ENCODE measurements at regions not wholly inside any gene's neighbourhood (a gene's known extent, or its start where the extent isn't known, plus 50 kb on each side); places are given as distances from the start of the nearest gene placed in this dataset.

DNA sequence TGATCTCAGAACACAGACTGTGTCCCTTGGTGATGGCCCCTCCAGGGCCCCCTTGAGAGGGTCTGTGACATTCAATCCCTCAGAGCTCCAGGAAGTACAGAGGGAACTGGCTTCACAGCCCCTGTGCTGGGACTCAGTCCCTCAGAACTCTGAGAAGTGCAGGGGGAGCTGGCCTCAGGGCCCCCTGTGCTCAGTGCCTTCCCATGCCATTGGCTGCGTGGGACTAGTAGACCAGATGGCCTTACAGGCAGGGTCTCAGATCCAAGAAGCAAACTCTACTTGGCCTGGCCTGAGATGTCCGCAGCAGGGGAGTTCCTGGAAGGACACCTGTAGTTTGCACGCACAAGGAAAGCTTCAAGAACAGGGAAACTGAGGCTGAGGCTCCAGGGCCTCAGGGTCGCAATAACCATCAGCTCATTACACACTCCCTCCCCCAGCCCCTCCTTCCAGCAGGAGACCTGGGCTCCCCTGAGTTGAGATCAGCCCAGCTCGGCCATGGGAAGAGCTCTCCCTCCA, 138.4 kb downstream of the BRD1 start:
- Histone ChIP-seq H3K4me1 (ENCODE audit: insufficient read depth, poor library complexity, severe bottlenecking) (no peaks in the 10 kb centered on the region), H3K27ac (ENCODE audit: poor library complexity, severe bottlenecking) (no peak overlapping the region), H3K4me3 (ENCODE audit: severe bottlenecking) (no peak overlapping the region), H3K36me3 (ENCODE audit: low read depth) (no peaks in the 10 kb centered on the region), H3K27me3 (ENCODE audit: insufficient read depth, poor library complexity, severe bottlenecking) (no peaks in the 10 kb centered on the region), H3K9me3 (ENCODE audit: severe bottlenecking) (no peaks in the 10 kb centered on the region)
- TF ChIP-seq, protein P1, sequence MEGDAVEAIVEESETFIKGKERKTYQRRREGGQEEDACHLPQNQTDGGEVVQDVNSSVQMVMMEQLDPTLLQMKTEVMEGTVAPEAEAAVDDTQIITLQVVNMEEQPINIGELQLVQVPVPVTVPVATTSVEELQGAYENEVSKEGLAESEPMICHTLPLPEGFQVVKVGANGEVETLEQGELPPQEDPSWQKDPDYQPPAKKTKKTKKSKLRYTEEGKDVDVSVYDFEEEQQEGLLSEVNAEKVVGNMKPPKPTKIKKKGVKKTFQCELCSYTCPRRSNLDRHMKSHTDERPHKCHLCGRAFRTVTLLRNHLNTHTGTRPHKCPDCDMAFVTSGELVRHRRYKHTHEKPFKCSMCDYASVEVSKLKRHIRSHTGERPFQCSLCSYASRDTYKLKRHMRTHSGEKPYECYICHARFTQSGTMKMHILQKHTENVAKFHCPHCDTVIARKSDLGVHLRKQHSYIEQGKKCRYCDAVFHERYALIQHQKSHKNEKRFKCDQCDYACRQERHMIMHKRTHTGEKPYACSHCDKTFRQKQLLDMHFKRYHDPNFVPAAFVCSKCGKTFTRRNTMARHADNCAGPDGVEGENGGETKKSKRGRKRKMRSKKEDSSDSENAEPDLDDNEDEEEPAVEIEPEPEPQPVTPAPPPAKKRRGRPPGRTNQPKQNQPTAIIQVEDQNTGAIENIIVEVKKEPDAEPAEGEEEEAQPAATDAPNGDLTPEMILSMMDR (IDR thresholded peaks at IDR 0.05; ENCODE audit: poor library complexity, severe bottlenecking), result no peak
- ATAC-seq (ENCODE audit: low read depth) (no peak), DNase-seq (ENCODE audit: low spot score) (no peak)

DNA sequence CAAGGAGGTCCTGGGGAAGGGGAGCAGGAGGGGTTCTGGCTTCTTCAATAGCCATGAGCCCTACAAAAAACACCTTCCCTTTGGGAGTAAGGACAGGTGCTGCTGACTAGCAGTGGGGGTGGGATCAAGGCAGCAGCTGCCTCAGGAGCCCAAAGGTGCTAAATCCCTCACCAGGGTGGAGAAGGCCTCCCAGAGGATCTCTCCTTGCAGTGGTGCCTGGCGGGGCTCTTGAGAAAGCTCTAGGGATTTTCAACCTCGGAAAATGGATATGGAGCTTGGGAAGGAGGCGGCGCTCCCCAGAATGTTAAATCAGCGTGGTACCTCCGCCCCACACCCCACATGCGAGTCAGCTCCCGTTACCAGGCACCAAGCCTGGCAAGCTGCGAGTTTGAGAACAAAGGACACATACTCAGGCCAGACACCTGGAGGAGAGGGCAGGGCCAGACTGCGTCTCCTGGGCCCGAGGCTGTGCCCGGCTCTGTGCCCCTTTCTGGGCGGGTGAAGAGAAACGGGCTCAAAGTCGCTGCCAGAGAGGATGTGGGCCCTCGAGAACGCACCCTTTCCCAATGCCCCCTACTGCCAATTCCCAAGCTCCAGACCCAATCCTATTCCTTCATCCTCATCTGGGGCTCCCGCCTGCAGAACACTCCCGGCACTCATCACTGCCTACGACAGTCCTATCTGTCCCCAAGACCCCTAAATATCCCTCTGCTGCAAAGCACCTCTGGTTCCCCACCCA, 139.0 kb downstream of the BRD1 start:
- TF ChIP-seq, protein P1 (IDR thresholded peaks at IDR 0.05; ENCODE audit: poor library complexity, severe bottlenecking), result no peak
- no peaks in the 10 kb centered on the region for H3K9me3 ChIP-seq (ENCODE audit: severe bottlenecking)
- no peaks in the 10 kb centered on the region for H3K36me3 ChIP-seq (ENCODE audit: low read depth)
- ATAC-seq (ENCODE audit: low read depth) (no peak), DNase-seq (ENCODE audit: low spot score) (no peak)
- no peak overlapping the region for H3K4me3 ChIP-seq (ENCODE audit: severe bottlenecking)
- no peaks in the 10 kb centered on the region for H3K4me1 ChIP-seq (ENCODE audit: insufficient read depth, poor library complexity, severe bottlenecking)
- no peaks in the 10 kb centered on the region for H3K27me3 ChIP-seq (ENCODE audit: insufficient read depth, poor library complexity, severe bottlenecking)
- H3K27ac ChIP-seq (ENCODE audit: poor library complexity, severe bottlenecking), result no peak overlapping the region

DNA sequence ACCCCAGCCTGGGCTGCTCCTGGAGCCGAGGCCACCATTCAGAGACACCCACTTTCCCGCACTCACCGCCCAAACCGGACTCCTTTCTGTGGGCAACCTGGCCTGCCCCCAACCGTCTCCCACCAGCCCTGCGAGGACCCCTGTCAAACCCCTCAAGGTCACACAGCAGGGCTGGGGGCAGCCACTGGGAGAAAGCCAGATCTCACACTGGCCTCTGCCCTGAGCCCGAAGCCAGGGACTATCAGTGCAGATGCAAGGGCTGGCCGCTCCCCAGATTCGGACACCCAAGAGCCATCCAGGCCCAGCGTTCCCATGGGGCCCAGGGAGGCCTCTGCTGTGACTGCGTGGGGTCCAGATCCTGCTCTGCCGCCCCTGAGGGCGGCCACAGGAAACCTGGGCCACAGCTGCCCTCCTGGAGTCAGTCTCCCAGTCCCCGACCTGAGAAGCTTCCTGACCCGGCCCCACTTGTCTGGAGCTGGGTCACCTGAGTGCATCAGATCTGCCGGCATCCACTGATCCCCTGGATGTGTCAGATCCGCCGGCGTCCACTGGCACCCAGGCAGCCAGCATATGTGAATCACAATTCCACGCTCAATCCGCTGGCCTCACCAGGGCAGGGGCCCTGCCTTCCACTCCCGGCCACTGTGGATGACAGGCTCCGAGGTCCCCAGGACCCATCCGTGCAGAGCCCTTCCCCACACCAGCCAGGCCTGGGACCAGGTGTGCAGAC, 139.7 kb downstream of the BRD1 start:
- TF ChIP-seq, protein P1 (IDR thresholded peaks at IDR 0.05; ENCODE audit: poor library complexity, severe bottlenecking), result no peak
- Histone ChIP-seq H3K9me3 (ENCODE audit: severe bottlenecking) (no peaks in the 10 kb centered on the region), H3K4me1 (ENCODE audit: insufficient read depth, poor library complexity, severe bottlenecking) (no peaks in the 10 kb centered on the region), H3K27ac (ENCODE audit: poor library complexity, severe bottlenecking) (no peak overlapping the region), H3K27me3 (ENCODE audit: insufficient read depth, poor library complexity, severe bottlenecking) (no peaks in the 10 kb centered on the region), H3K36me3 (ENCODE audit: low read depth) (no peaks in the 10 kb centered on the region), H3K4me3 (ENCODE audit: severe bottlenecking) (no peak overlapping the region)
- ATAC-seq (ENCODE audit: low read depth) (no peak), DNase-seq (ENCODE audit: low spot score) (no peak)

DNA sequence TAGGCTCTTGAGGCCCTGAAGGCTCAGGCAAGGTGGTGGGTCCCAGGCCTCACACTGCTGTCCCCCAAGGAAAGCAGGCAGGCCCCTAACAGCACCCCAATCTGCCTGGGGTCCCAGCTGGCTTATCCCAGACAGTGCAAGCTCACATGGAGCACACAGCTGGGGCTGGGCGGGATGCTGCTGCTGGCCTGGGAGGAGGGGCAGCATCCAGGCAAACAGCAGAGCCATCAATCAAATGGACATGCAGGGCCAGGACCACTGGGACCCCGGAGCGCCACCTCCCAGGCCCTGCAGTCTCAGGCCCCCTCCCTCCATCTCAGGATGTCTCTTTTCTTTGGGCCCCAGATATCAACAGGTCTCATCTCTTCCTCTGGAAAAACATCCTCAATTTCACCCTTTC, 140.3 kb downstream of the BRD1 start:
- H3K27me3 ChIP-seq (ENCODE audit: insufficient read depth, poor library complexity, severe bottlenecking), result no peaks in the 10 kb centered on the region
- no peak overlapping the region for H3K4me3 ChIP-seq (ENCODE audit: severe bottlenecking)
- no peaks in the 10 kb centered on the region for H3K4me1 ChIP-seq (ENCODE audit: insufficient read depth, poor library complexity, severe bottlenecking)
- ATAC-seq (ENCODE audit: low read depth), result no peak
- H3K36me3 ChIP-seq (ENCODE audit: low read depth), result no peaks in the 10 kb centered on the region
- DNase-seq (ENCODE audit: low spot score), result no peak
- TF ChIP-seq, protein P1 (IDR thresholded peaks at IDR 0.05; ENCODE audit: poor library complexity, severe bottlenecking), result no peak
- no peak overlapping the region for H3K27ac ChIP-seq (ENCODE audit: poor library complexity, severe bottlenecking)
- H3K9me3 ChIP-seq (ENCODE audit: severe bottlenecking), result no peaks in the 10 kb centered on the region
